Endothelial cell of umbilical vein (primary cell): ENCODE measurements at regions not wholly inside any gene's neighbourhood (a gene's known extent, or its start where the extent isn't known, plus 50 kb on each side); places are given as distances from the start of the nearest gene placed in this dataset.

Source experiments
- CTCF ChIP-seq, 2 donors: IDR thresholded peaks; 1 replicate in 1 of 2; 2 replicates in 1 of 2; pipeline ENCODE4 v1.5.1; 2011; ENCODE audit warnings: low read length in 2 of 2, mild to moderate bottlenecking in 2 of 2, moderate library complexity in 2 of 2, control low read depth in 1 of 2, inconsistent platforms in 1 of 2, low read depth in 1 of 2; ENCODE audit not compliant: insufficient read depth in 1 of 2; ENCODE audit errors: extremely low read depth in 1 of 2
- POLR2A ChIP-seq: IDR thresholded peaks from 2 replicates; pipeline ENCODE4 v1.6.1; 2012; ENCODE audit warnings: low read depth, mild to moderate bottlenecking, control low read depth, low read length
- POLR2AphosphoS5 ChIP-seq: IDR thresholded peaks from 2 replicates; pipeline ENCODE4 v1.6.1; 2012; ENCODE audit warnings: low read depth, mild to moderate bottlenecking, control low read depth, low read length, moderate library complexity; ENCODE audit not compliant: insufficient read depth

GRCh38 chr9:84492366-84493159 lies 152.0 kb upstream of the SLC28A3 start:
- TF ChIP-seq CTCF (IDR thresholded peaks at IDR 0.05; ENCODE audit: extremely low read depth in 1 of 2, insufficient read depth in 1 of 2, low read depth in 1 of 2, low read length in 2 of 2), result no peak
- no peak for TF ChIP-seq POLR2AphosphoS5
- no peak for TF ChIP-seq POLR2A
